H9 (cell line): ENCODE measurements at regions not wholly inside any gene's neighbourhood (a gene's known extent, or its start where the extent isn't known, plus 50 kb on each side); places are given as distances from the start of the nearest gene placed in this dataset.

Experiments
- DNase-seq: peaks from one replicate; pipeline ENCODE4 v3.0.0-alpha.2; 2017
- H2AFZ ChIP-seq: one replicate; pipeline ENCODE4 v1.6.1; 2013; ENCODE audit warnings: mild to moderate bottlenecking, low read length, control low read depth, moderate library complexity
- H2AK5ac ChIP-seq: 2 replicates; pipeline ENCODE4 v1.6.1; 2013; ENCODE audit warnings: low read length, control low read depth, mixed read lengths; ENCODE audit not compliant: insufficient read length
- H2BK120ac ChIP-seq: one replicate; pipeline ENCODE4 v1.6.1; 2013; ENCODE audit warnings: low read depth, mild to moderate bottlenecking, low read length, control low read depth, inconsistent platforms; ENCODE audit not compliant: poor library complexity, severe bottlenecking
- H2BK12ac ChIP-seq: 2 replicates; pipeline ENCODE4 v1.6.1; 2013; ENCODE audit warnings: low read length, control low read depth, mixed read lengths, low read depth; ENCODE audit not compliant: insufficient read length
- H2BK15ac ChIP-seq: 2 replicates; pipeline ENCODE4 v1.6.1; 2013; ENCODE audit warnings: low read depth, low read length, control low read depth
- H2BK20ac ChIP-seq: one replicate; pipeline ENCODE4 v1.6.1; 2013; ENCODE audit warnings: low read depth, mild to moderate bottlenecking, low read length, control low read depth, inconsistent platforms; ENCODE audit not compliant: poor library complexity, severe bottlenecking
- H2BK5ac ChIP-seq: 2 replicates; pipeline ENCODE4 v1.6.1; 2013; ENCODE audit warnings: low read length, control low read depth, mixed read lengths; ENCODE audit not compliant: insufficient read length
- H3K14ac ChIP-seq: 2 replicates; pipeline ENCODE4 v1.6.1; 2013; ENCODE audit warnings: low read length, control low read depth; ENCODE audit not compliant: insufficient read depth
- H3K18ac ChIP-seq: 2 replicates; pipeline ENCODE4 v1.6.1; 2013; ENCODE audit warnings: low read depth, mild to moderate bottlenecking, mixed read lengths, low read length, control low read depth; ENCODE audit not compliant: insufficient read length
- H3K23ac ChIP-seq: 2 replicates; pipeline ENCODE4 v1.6.1; 2013; ENCODE audit warnings: low read length, control low read depth, mixed read lengths, low read depth; ENCODE audit not compliant: insufficient read length
- H3K23me2 ChIP-seq: 2 replicates; pipeline ENCODE4 v1.6.1; 2013; ENCODE audit warnings: low read depth, mild to moderate bottlenecking, mixed read lengths, low read length, control low read depth; ENCODE audit not compliant: insufficient read length, poor library complexity, severe bottlenecking
- H3K27ac ChIP-seq: 2 replicates; pipeline ENCODE4 v1.5.1; 2013; ENCODE audit warnings: low read length, control low read depth, mixed read lengths, low read depth; ENCODE audit not compliant: insufficient read length
- H3K27me3 ChIP-seq: 2 replicates; pipeline ENCODE4 v1.6.1; 2013; ENCODE audit warnings: low read length, control low read depth, inconsistent platforms; ENCODE audit not compliant: insufficient read depth
- H3K4ac ChIP-seq: 2 replicates; pipeline ENCODE4 v1.6.1; 2013; ENCODE audit warnings: low read depth, mild to moderate bottlenecking, control low read depth, inconsistent platforms, low read length, moderate library complexity
- H3K4me1 ChIP-seq: 2 replicates; pipeline ENCODE4 v1.6.1; 2013; ENCODE audit warnings: low read length, control low read depth, inconsistent platforms; ENCODE audit not compliant: insufficient read depth
- H3K4me2 ChIP-seq: 2 replicates; pipeline ENCODE4 v1.6.1; 2013; ENCODE audit warnings: low read length, control low read depth, mixed read lengths; ENCODE audit not compliant: insufficient read length, insufficient read depth
- H3K56ac ChIP-seq: 2 replicates; pipeline ENCODE4 v1.6.1; 2013; ENCODE audit warnings: low read depth, mild to moderate bottlenecking, mixed read lengths, low read length, control low read depth; ENCODE audit not compliant: insufficient read length
- H3K79me1 ChIP-seq: 2 replicates; pipeline ENCODE4 v1.6.1; 2013; ENCODE audit warnings: low read depth, mild to moderate bottlenecking, moderate library complexity, low read length, control low read depth, inconsistent platforms; ENCODE audit not compliant: insufficient read depth, poor library complexity, severe bottlenecking
- H3K79me2 ChIP-seq: 2 replicates; pipeline ENCODE4 v1.6.1; 2013; ENCODE audit warnings: low read length, control low read depth, inconsistent platforms; ENCODE audit not compliant: insufficient read depth
- H3K9ac ChIP-seq: 2 replicates; pipeline ENCODE4 v1.6.1; 2013; ENCODE audit warnings: low read length, control low read depth, mixed read lengths; ENCODE audit not compliant: insufficient read length; ENCODE audit errors: extremely low read depth
- H3K9me3 ChIP-seq: one replicate; pipeline ENCODE4 v1.6.1; 2013; ENCODE audit warnings: low read depth, low read length, inconsistent platforms; ENCODE audit not compliant: control insufficient read depth
- H3T11ph ChIP-seq: one replicate; pipeline ENCODE4 v1.6.1; 2013; ENCODE audit warnings: mild to moderate bottlenecking, low read length, control low read depth, inconsistent platforms
- H4K20me1 ChIP-seq: one replicate; pipeline ENCODE4 v1.6.1; 2013; ENCODE audit not compliant: control insufficient read depth, insufficient read length, insufficient read depth
- H4K5ac ChIP-seq: 2 replicates; pipeline ENCODE4 v1.6.1; 2013; ENCODE audit warnings: low read depth, mild to moderate bottlenecking, mixed read lengths, low read length, control low read depth; ENCODE audit not compliant: insufficient read length
- H4K8ac ChIP-seq: replicated peaks from 2 replicates; pipeline ENCODE4 v1.6.1; 2013; ENCODE audit warnings: low read length, control low read depth, mixed read lengths, low read depth; ENCODE audit not compliant: insufficient read length
- H4K91ac ChIP-seq: 2 replicates; pipeline ENCODE4 v1.6.1; 2013; ENCODE audit warnings: low read depth, mild to moderate bottlenecking, moderate library complexity, mixed read lengths, low read length, control low read depth; ENCODE audit not compliant: insufficient read length
- H3K27ac Mint-ChIP-seq, 3 experiments: 2 replicates in 2 of 3; 3 replicates in 1 of 3; pipeline ENCODE4 v1.8.0; 2020 to 2021; ENCODE audit warnings: mixed read lengths in 3 of 3, mild to moderate bottlenecking in 1 of 3, moderate library complexity in 1 of 3
- H3K27me3 Mint-ChIP-seq: 2 replicates; pipeline ENCODE4 v1.8.0; 2021; ENCODE audit warnings: low read depth, mild to moderate bottlenecking, moderate library complexity, mixed read lengths
- H3K36me3 Mint-ChIP-seq, 3 experiments: 2 replicates in 2 of 3; 3 replicates in 1 of 3; pipeline ENCODE4 v1.8.0; 2020 to 2021; ENCODE audit warnings: low read depth in 3 of 3, mixed read lengths in 3 of 3; ENCODE audit not compliant: insufficient read depth in 1 of 3
- H3K4me1 Mint-ChIP-seq, 2 experiments: 2 replicates each; pipeline ENCODE4 v1.8.0; 2020; ENCODE audit warnings: mixed read lengths in 2 of 2
- H3K4me3 Mint-ChIP-seq, 2 experiments: 2 replicates in 1 of 2; 3 replicates in 1 of 2; pipeline ENCODE4 v1.8.0; 2020 to 2021; ENCODE audit warnings: mild to moderate bottlenecking in 2 of 2, mixed read lengths in 2 of 2, moderate library complexity in 1 of 2
- H3K9me3 Mint-ChIP-seq, 2 experiments: 2 replicates in 1 of 2; 3 replicates in 1 of 2; pipeline ENCODE4 v1.8.0; 2020; ENCODE audit warnings: mild to moderate bottlenecking in 2 of 2, mixed read lengths in 2 of 2, moderate library complexity in 1 of 2
- CTCF ChIP-seq: fragments of 200-600 bp; sonication (generic); conservative IDR thresholded peaks from 3 replicates; pipeline ENCODE4 v1.8.0; 2021; ENCODE audit warnings: antibody characterized with exemption, mild to moderate bottlenecking
- WGBS: extraction: QIAGEN DNeasy Blood & Tissue Kit; methylation state at CpG from one replicate; pipeline ENCODE4 v1.1.7; 2013; ENCODE audit warnings: missing lambda C conversion rate, low lambda C conversion rate, mixed read lengths; ENCODE audit not compliant: insufficient read length; ENCODE audit errors: extremely low coverage; 5-methylcytosine and 5-hydroxymethylcytosine counted together

DNA sequence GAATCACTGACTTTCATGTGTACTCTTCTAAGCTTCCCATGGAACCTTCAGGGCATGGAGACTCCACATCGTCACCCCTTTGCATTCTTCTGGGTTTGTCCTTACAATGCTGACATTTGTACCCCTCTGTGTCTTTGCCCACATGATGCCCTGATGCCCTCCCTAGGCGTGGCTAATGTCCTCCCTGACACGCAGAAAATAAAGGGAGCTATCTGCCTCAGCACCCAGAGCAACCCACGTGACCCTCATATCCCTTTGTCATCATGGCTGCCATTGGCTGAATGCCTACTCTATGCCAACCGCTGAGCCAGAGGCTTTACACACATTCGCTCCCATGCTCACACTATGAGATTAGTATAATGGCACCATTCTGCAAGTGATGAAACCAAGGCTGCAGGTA is 86.4 kb upstream of the KLHL29 start:
- Histone ChIP-seq H3K4ac (no peak overlapping the region), H3K79me1 (no peaks in the 10 kb centered on the region), H2BK15ac (no peak overlapping the region), H3K27ac (no peak overlapping the region), H3K9me3 (no peaks in the 10 kb centered on the region), H2AFZ (no peak overlapping the region), H3K9ac (no peak overlapping the region), H4K8ac (no peak overlapping the region), H3K18ac (no peak overlapping the region), H3K23ac (no peak overlapping the region), H4K20me1 (no peaks in the 10 kb centered on the region), H3T11ph (no peak overlapping the region), H3K56ac (no peak overlapping the region), H2BK12ac (no peak overlapping the region), H4K5ac (no peak overlapping the region), H3K14ac (no peak overlapping the region), H3K4me2 (no peak overlapping the region), H2BK120ac (no peak overlapping the region), H3K27me3 (no peaks in the 10 kb centered on the region), H2BK5ac (no peak overlapping the region), H3K4me1 (no peaks in the 10 kb centered on the region), H3K79me2 (no peaks in the 10 kb centered on the region), H4K91ac (no peak overlapping the region), H3K23me2 (no peaks in the 10 kb centered on the region), H2BK20ac (no peak overlapping the region), H2AK5ac (no peak overlapping the region)
- Mint-ChIP-seq H3K9me3 (no peaks in the 10 kb centered on the region; a peak in 1 of 5 replicates), H3K27me3 (peaks cover 1% of the 10 kb centered on the region; the same call in 1 of the 2 replicates), H3K4me3 (no peak overlapping the region), H3K36me3 (no peaks in the 10 kb centered on the region; a peak in 2 of 7 replicates), H3K4me1 (no peaks in the 10 kb centered on the region; a peak in 1 of 4 replicates), H3K27ac (peak overlapping the region in 1 of 3 experiments; percentile 36; a peak in 2 of 7 replicates)
- no CpG with 5 or more reads among the region's 6 CpGs for WGBS
- DNase-seq: no peak
- TF ChIP-seq CTCF: no peak
